Stimulated activated CD4-positive, alpha-beta T cell treated with anti-CD3 and anti-CD28 coated beads, Interleukin-4, amount 100 ng/mL, for 24 hours (primary cell): ENCODE measurements at regions not wholly inside any gene's neighbourhood (a gene's known extent, or its start where the extent isn't known, plus 50 kb on each side); places are given as distances from the start of the nearest gene placed in this dataset.
"Not testable (repeated sequence)": the region's sequence is repeated elsewhere in the genome, so short reads cannot be mapped to it uniquely, and the experiment has no call there.

Experiments used
- DNase-seq: peaks from one replicate; pipeline ENCODE4 v3.0.0-alpha.2; 2020

GRCh38 chr4:127268367-127268766 lies 364.4 kb upstream of the INTU start:
- DNase-seq = no peak

DNA sequence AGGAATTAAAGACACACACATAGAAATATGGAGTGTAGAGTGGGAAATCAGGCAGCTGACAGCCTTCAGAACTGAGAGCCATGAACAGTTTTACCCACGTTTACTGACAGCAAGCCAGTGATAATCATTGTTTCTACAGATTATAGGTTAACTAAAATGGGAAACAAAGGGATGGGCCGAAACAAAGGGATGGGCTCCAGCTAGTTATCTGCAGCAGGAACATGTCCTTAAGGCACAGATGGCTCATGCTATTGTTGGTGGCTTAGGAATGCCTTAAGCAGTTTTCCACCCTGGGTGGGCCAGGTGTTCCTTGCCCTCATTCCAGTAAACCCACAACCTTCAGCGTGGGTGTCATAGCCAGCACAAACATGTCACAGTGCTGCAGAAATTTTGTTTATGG lies 355.7 kb upstream of the INTU start:
- not testable (repeated sequence) for DNase-seq

- no peak for DNase-seq
Measured at GRCh38 chr4:127284236-127284635, 348.5 kb upstream of the INTU start.

GRCh38 chr4:127291316-127291715 lies 341.4 kb upstream of the INTU start:
- DNase-seq = no peak

GRCh38 chr4:127293496-127293895 lies 339.3 kb upstream of the INTU start:
- no peak for DNase-seq

GRCh38 chr4:127304356-127304755 lies 328.4 kb upstream of the INTU start:
- no peak for DNase-seq

GRCh38 chr4:127307996-127308395 lies 324.8 kb upstream of the INTU start:
- DNase-seq = no peak

GRCh38 chr4:127309369-127310102 lies 323.2 kb upstream of the INTU start:
- no peak for DNase-seq

DNA sequence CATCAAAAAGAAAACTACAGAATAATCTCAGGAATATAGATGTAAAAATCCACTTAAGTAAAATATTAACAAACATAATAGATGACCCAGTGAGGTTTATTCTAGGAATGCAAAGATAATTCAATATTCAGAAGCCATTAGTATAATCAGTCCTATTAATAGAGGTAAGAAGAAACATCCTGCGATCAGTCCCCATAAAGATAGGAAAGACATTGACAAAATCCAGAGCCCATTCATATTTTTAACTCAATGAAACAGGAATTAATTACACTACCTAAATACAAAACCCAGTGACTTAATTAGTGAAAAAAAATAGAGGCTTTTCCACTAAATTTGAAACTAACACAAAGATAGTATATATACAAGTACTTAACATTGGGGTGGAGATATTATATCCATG lies 321.4 kb upstream of the INTU start:
- no peak for DNase-seq

DNA sequence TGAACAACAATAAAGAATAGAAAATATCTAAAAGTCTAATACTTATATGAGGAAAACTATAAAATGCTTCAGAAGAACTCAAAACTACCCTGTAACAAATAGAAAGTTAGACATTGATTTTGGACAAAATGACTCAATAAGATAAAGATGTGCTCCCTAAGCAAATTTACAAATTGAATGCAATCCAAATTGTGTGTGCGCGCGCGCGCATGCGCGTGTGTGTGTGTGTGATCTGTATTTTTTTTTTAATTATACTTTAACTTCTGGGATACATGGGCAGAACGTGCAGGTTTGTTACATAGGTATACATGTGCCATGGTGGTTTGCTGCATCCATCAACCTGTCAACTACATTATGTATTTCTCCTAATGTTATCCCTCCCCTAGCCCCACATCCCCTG lies 320.8 kb upstream of the INTU start:
- DNase-seq = no peak

GRCh38 chr4:127313767-127314166 lies 319.0 kb upstream of the INTU start:
- no peak for DNase-seq

DNA sequence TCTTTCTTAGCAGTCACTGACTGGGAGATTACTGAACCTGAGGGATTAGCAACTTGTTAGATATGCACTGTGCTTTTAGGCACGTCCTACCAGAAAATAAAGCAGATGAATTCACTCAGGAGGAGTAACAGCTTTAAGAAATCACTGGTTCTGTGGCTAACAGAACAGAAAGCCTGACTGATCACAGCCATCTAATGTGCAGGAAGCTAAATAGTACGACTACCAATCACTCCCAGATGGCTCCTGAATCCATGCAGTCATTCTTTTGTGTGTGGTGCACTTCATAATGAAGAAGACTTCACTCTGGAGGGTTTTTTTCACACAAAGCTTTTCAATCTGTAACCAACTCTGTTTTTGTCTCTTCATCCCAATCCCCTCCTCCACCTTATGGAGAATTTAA lies 305.3 kb upstream of the INTU start:
- DNase-seq = no peak

GRCh38 chr4:127335073-127335620 lies 297.6 kb upstream of the INTU start:
- no peak for DNase-seq

DNA sequence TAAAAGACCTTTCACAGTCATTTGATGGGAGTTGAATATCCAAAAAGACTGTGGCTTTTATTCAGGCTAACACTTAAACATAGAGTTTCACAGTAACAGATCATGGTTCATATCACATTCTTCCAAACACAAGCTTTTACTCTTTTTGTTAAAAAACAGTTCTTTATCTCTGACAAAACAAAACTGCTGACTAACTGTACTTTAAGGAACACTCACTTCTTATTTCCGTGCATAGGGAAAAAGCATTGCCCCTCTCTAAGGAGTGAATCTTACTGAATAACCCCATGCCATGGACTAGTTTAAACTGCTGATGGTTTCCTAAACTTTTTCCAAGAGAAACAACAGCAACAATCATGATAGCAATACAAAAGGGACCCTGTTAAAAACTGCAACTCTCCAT lies 297.0 kb upstream of the INTU start:
- DNase-seq = no peak

DNA sequence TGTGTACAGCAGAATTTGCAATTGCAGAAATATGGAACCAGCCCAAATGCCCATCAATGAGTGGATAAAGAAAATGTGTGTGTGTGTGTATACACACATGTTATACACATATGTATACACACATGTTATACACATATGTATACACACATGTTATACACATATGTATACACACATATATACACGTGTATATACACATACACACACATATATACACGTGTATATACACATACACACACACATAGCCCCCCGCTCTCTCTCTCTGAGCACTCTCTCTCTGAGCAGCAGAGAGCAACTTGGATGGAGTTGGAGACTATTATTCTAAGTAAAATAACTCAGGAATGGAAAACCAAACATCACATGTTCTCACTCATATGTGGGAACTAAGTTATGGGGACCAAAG lies 289.6 kb upstream of the INTU start:
- not testable (repeated sequence) for DNase-seq

DNA sequence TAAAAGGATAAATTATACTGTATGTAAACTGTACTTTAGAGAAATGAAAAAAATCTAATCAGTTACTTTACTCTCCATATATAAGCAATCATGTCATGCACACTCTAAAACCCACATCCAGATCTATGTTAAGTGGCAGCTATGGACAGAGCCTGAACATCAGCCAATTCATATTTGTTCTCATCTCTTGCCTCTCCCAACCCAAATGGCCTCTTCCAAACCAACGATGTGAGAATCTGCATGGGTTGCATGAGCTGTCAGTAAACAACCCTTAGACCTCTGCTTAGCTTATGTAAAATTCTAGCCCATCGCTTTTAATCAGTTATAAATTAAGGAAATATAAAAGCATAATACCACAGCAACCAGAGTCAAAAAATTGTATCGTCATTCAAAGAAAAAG lies 288.7 kb upstream of the INTU start:
- no peak for DNase-seq

DNA sequence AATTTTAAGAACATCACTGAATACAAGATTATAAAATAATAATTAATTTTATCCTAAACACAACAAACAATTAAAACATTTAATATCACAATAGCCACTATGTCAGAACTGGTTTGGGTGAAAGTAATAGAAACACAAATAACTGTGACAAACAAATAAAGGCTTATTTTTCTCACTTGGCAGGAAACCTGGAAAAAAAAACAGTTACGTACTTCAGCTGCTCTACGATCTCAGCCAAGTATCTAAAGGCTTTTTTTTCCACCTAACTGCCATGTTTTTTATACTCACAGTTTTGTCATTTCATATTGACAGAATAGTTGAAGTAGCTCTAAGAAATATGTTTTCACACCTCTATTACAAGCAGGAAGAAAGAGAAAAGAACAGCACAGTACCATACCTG lies 284.8 kb upstream of the INTU start:
- DNase-seq = no peak

- no peak for DNase-seq
Measured at GRCh38 chr4:127352220-127353113, 280.3 kb upstream of the INTU start.

DNA sequence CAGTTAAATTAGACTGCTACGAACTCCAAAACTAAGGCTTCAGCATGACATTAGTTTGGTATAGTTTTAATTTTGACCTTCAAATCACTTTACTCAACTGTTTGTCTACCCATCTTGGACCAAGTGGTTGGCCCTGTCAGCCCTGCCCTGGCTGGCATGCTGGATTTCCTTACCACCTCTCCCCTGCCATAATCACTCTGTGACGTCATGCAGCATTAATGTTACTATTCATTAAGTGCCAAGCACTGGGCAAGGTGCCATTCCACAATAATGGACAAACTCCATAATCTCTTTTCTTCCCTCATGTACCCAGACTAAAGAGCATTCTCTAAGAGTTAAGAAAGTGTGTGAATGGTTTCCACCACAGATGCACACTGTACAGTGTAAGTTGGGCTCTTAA lies 277.0 kb upstream of the INTU start:
- DNase-seq = no peak

- DNase-seq = no peak
Measured at GRCh38 chr4:127357765-127358164, 275.0 kb upstream of the INTU start.

GRCh38 chr4:127362686-127363085 lies 270.1 kb upstream of the INTU start:
- no peak for DNase-seq

GRCh38 chr4:127364397-127364796 lies 268.4 kb upstream of the INTU start:
- DNase-seq = no peak

DNA sequence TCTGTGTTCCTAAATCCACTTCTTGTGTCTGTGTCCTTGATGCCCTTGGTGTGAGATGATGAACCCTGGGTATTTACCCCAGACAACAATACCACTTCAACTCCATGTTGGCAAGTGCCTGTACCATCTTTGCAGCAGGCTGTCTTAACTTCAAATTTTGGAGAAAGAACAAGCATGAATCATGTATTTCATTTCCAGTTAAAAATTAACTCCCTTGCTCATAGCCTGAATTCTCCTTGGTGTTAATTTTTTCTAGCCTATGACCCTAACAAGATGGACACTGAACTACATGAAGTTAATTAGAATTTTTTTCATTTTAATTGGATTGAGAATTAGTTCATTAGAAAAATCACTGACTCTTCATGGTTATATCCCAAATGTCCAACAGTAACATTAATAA lies 267.8 kb upstream of the INTU start:
- no peak for DNase-seq

GRCh38 chr4:127370604-127371003 lies 262.2 kb upstream of the INTU start:
- no peak for DNase-seq
